GM23248 (cell line): ENCODE measurements at regions not wholly inside any gene's neighbourhood (a gene's known extent, or its start where the extent isn't known, plus 50 kb on each side); places are given as distances from the start of the nearest gene placed in this dataset.

Experiments used
- EZH2 ChIP-seq: fragments of 200-600 bp; sonication (generic); IDR thresholded peaks from 2 replicates; pipeline ENCODE4 v1.6.1; 2018; ENCODE audit warnings: antibody characterized with exemption, mild to moderate bottlenecking; ENCODE audit not compliant: insufficient read depth, poor library complexity, severe bottlenecking
- EZH2phosphoT487 ChIP-seq: fragments of 200-600 bp; sonication (generic); IDR thresholded peaks from 2 replicates; pipeline ENCODE4 v1.6.1; 2018; ENCODE audit warnings: antibody characterized with exemption, moderate library complexity, mild to moderate bottlenecking, low read depth; ENCODE audit not compliant: insufficient read depth

GRCh38 chr2:192560326-192560725, 365.6 kb upstream of the TMEFF2 start:
- no peak for TF ChIP-seq EZH2
- no peak for TF ChIP-seq EZH2phosphoT487
